CD4-positive, alpha-beta T cell treated with Interleukin-17A for 1 hour (primary cell): ENCODE measurements at regions not wholly inside any gene's neighbourhood (a gene's known extent, or its start where the extent isn't known, plus 50 kb on each side); places are given as distances from the start of the nearest gene placed in this dataset.
"Not testable (repeated sequence)": the region's sequence is repeated elsewhere in the genome, so short reads cannot be mapped to it uniquely, and the experiment has no call there.

ENCODE experiments used
- DNase-seq: peaks from one replicate; pipeline ENCODE4 v3.0.0-alpha.2; 2020

DNA sequence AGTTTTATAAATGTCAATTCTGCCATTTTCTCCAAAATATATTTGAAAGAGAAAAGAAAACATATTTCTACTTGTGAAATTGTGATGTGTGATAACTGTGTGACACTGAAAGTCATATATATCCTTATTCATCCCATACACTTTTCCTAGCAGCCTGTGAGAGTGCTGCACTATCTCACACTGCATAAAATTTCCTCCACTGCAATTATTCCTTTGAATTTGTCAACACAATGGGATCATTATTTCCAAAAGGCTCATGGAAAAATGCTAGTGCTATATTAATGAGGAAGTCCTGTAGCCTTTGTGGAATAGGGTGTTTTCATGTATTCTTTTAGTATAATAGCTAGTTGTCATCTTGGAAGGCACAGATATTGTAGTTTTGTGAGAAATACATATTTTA, 504.1 kb downstream of the RPL10L start:
- DNase-seq = no peak

DNA sequence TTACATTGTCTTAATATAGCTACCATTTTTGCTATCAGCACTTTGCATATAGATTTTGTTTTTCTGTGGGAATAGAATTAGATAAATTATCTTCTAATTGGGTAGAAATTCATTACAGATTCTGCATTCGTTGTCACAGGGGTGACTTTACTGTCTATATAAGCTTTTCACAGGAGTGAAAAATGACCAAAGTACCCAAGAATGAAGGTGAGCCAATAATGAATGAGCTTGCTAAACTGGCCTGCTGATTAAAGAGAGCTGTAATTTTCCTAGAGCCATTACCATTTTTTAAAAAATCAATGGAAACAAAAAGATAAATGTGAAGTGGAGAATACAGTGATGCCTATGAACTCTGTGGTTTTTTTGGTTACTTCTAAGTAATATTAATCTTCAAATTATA, 504.6 kb downstream of the RPL10L start:
- no peak for DNase-seq

GRCh38 chr14:46140445-46140844, 511.1 kb downstream of the RPL10L start:
- no peak for DNase-seq

DNA sequence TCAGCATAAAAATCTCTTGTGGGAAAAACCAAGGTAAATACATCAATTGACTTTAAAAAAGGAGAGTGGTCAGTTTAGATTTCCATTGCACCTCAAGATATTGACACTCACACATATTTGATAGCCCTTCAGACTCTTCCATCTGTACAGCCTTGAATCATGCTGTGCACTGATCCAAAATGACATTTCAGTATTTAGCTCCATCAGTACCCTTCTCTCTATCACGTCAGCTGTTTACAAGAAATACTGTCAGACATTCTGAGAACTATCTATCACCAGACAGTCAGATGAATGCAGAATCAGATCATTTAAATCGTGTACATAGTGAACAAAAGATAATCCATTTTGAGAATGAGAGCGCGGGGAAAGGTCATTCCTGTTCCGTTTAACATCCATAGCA, 511.9 kb downstream of the RPL10L start:
- no peak for DNase-seq

DNA sequence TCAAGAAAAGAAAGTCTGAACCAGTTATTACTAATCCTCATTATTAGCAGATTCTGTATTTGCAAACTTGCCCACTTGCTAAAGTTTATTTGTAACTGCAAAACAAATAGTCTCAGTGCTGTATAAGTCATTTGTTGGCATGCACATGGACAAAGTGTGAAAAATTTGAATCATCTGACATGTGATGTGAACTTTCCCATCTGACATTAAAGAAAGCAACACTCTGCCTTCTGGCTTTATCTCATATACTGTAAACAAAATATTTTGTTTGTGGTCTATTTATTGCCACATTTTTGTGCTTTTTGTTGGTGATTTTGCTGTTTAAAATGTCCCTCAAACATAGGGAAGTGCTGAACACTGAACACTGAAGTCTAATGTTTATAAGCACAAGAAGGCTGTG, 513.8 kb downstream of the RPL10L start:
- no peak for DNase-seq

- DNase-seq = no peak
These were observed 515.1 kb downstream of the RPL10L start for GRCh38 chr14:46136456-46136855.

GRCh38 chr14:46108228-46108627, 543.4 kb downstream of the RPL10L start:
- DNase-seq = no peak

GRCh38 chr14:46100901-46101300, 550.7 kb downstream of the RPL10L start:
- DNase-seq = not testable (repeated sequence)

DNA sequence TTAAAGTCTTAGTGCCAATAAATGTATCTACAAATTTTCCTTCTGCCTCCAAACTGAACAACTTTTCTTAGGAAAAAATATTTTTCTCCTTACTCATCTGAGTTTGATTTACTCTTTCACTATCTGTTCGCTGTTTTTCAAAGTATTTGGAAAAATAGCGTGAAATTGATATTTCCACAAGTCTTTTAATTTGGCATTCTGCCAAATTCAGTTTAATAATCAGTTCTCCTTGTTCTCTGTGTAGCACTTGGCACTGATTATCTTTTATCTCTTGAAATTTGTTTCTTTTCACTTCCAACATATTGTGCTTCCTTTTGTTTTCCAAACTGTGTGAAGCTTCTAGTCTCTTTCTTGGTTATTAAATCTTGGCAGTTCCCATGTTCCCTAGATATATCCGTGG, 559.8 kb downstream of the RPL10L start:
- DNase-seq = no peak

GRCh38 chr14:46087604-46088003, 564.0 kb downstream of the RPL10L start:
- no peak for DNase-seq

DNA sequence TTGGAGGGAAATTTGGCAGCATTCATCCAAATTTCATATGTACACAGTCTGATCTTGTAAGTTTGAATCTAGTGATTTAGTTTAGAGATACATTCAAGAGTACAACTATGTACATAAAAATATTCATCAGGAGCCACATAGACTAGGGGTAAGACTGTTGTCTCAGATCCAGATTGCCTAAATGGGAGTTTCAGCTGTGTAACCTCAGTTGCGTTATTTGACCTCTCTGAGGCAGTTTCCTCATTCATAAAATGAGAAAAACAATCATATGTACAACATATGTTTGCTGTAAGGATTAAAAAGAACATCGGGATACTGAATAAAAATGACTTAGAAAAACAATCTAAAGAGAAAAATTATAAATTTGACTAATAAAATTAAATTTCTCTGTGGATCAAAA, 577.5 kb downstream of the RPL10L start:
- DNase-seq = no peak

- no peak for DNase-seq
These were observed 587.7 kb downstream of the RPL10L start for GRCh38 chr14:46063872-46064271.

- DNase-seq = no peak
These were observed 592.5 kb downstream of the RPL10L start for GRCh38 chr14:46058964-46059563.

- no peak for DNase-seq
These were observed 593.8 kb downstream of the RPL10L start for GRCh38 chr14:46057799-46058198.

DNA sequence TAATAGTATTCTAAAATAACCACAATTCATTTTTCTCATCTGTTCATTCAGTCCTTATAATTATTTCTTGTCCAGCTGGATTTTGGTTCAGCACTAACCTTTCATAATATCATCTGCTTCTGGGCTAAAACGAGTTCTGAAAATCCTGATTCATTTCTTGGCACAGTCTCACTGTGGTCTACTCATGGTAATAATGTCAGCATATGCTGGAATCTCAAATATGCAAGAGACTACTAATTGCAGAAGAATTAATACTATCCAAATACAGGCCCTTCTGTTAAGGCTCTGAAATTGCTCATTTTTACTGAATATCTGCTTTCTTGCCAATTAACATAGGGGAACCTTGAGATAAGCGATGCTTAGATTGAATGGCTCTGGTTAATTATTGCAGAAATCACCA, 597.1 kb downstream of the RPL10L start:
- no peak for DNase-seq

DNA sequence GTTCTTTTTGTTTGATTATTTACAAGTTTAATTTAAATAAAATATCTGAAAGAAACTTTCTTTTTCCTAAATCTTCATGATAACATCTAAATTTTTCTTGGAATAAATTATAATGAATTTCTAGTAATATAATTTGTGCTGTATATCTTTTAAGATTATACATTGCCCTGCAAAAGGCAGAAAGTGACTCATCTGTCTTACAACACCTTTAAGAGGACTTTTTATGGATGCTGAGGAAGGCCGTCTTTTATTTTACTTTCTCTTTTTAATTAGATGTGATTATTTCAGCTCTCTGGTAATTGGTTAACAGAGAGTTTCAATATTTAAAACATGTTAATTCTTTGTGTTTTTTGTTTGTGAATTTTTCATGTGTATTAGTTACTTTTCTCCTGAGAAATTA, 598.4 kb downstream of the RPL10L start:
- no peak for DNase-seq

DNA sequence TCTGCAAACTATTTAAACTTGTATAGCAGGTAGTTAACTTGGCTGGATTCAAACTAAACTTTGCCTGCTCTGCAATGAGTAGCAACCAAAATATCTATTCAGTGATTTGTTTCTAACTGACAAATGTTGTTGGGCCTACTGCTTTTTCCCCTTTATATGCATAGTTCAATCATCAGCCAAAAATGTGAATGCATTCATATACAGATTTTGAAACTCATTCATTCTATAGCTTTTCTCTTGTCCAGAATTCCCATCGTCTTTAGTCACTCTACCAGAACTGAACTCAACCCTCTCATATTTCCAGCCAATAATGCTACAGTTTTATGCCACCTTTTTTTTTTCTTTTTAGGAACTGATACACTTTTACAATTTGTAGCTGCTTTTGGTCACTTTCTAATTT, 599.8 kb downstream of the RPL10L start:
- DNase-seq = no peak

DNA sequence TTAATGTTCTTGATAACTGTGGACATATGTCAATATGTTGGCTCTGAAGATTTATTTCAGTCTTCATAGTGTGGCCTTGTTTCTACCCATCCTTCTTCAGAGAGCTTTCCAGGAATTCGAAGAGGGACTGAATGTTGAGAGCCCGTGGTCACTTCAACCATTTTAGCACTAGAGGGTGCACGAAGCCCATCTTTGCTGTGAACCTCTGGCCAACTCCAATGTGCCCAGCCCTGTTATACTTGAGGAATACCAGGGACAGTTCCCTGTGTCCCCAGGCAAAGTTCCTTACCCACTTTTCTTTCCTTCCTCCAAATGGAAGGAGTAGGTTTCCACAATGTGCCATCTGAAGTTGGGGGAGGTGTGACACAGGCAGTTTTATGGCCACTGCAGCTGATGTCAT, 603.5 kb downstream of the RPL10L start:
- DNase-seq = no peak

- no peak for DNase-seq
These were observed 615.5 kb downstream of the RPL10L start for GRCh38 chr14:46036099-46036498.

DNA sequence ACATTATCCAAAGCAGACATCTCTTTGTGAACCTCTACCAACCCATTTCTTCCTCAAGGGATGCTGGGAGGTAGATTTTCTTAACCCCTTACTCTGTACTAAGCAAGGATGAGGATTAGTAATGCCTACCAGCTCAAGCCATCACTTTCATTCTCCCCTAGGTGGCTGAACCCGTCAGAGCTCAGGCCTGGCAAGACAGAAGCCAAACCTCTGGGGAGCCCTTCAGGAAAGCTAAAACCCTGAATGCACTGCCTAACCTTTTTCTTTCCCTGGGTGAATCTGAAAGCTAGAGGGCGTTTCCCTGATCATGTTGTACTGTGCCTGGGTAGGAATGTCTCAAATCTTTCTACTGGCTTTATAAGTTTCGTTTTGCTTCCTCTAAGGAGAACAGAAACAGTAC, 617.3 kb downstream of the RPL10L start:
- DNase-seq = no peak

DNA sequence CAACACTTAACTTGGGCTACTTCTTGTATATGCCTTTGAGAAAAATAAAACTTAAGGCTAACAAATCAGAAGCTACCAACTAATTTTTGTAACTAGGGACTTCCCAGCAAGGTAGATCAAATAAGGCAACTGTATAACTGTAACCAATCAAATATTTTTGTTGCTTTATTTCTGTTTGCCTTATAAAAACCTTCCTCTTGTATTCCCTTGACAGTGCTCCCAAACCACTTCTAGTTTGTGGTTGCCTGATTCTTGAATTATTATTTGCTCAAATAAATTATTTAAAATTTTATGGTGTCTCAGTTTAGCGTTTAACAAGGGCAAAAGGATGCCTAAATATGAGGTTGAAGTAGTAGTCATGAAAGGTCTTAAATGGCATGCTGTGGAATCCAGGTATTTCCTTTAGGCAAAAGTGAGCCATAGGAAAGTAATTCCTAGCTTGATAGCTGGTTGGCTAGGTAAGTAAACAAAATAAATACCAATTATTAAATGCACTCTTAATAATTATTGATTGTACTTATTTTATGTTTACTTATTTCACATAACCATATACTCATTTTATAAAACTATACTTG, 632.6 kb downstream of the RPL10L start:
- DNase-seq = no peak

- DNase-seq = no peak
These were observed 643.2 kb downstream of the RPL10L start for GRCh38 chr14:46008348-46008747.

DNA sequence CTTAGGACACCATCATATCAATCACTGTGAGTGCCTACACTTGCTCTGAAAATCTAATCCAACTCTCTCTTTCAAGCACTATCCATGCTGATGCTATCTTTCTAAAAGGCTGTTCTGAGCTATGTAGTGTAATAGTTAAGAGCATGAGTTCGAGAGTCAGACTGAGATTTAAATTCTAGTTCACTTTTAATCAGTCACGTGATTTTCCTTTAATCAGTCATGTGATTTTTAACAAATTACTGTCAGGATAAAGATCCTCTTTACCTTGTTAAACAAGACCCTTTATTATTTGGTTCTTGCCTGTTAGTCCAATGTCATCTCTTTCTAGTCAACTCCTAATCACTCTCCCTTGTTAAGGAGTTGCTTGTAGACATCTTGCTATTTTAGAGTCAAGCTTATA, 653.0 kb downstream of the RPL10L start:
- no peak for DNase-seq

DNA sequence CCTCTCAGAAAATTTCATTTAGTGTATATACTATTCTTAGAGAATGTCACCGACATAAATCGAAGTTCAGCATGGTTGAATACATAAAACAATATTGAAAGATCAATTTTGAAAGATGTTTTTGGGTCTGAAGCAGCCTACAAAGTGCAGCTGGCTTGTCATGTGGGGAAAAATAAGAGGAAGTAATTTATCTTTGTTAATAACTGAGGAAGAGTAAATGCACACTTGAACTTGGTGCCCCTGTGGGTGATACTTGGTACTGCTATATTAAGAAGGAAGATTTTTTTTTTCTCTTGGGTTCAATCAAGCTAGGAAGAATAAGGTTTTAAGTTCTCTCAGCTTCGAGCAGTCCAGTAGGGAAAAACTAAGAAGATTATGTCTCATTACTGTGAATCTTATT, 661.3 kb downstream of the RPL10L start:
- no peak for DNase-seq

- no peak for DNase-seq
These were observed 675.6 kb downstream of the RPL10L start for GRCh38 chr14:45976001-45976400.
